Activated CD4-positive, CD25-positive, alpha-beta regulatory T cell treated with anti-CD3 and anti-CD28 coated beads, Interleukin-2, amount 50 U/mL, for 24 hours (primary cell): ENCODE measurements at regions not wholly inside any gene's neighbourhood (a gene's known extent, or its start where the extent isn't known, plus 50 kb on each side); places are given as distances from the start of the nearest gene placed in this dataset.
"Not testable (repeated sequence)": the region's sequence is repeated elsewhere in the genome, so short reads cannot be mapped to it uniquely, and the experiment has no call there.

Source experiments
- ATAC-seq, 2 donors: fragments of 150-1000 bp; cut with Tn5 transposase; one replicate each; pipeline ENCODE4 v1.10.0; 2021; ENCODE audit warnings: mild to moderate bottlenecking in 1 of 2, moderate library complexity in 1 of 2

- ATAC-seq: no peak
Observed at GRCh38 chr4:55028196-55028595, 97.2 kb downstream of the KDR start.

DNA sequence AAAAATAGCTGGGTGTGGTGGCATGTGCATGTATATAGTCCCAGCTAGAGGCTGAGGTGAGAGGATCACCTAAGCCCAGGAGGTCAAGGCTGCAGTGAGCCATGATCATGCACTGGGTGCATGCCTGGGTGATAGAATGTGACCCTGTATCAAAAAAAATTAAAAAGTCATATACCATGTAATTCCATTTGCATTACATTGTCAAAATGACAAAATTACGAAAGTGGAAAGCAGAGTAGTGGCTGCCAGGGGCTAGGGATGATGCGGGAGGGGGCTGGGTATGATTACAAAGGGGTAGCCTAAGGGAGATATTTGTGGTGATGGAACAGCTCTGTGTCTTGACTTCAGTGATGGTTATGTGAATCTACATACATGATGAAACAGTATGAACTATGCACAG lies 97.8 kb downstream of the KDR start:
- no peak for ATAC-seq

- ATAC-seq: not testable (repeated sequence)
Observed at GRCh38 chr4:55025456-55025855, 99.9 kb downstream of the KDR start.

GRCh38 chr4:55023030-55023429 lies 102.4 kb downstream of the KDR start:
- no peak for ATAC-seq

- no peak for ATAC-seq
Observed at GRCh38 chr4:55021214-55021613, 104.2 kb downstream of the KDR start.

DNA sequence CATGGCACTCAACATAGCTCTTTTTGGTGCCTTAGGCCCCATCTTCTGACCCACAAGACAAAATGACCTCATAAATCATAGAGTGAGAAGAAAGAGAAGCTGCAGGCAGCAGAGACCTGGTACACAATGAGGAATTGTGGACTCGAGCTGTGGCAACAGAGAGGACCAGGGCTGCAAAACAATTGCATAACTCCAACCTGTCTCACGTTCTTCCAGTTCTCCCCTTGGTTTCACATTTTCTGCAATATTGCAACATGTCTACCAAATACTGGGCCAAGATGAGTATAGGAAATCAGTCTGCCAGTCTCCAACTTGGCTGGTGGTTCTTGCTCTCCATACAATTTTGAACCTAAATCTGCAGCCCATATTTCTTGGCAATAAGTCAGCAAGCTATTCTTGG lies 105.3 kb downstream of the KDR start:
- ATAC-seq: no peak

- ATAC-seq: no peak
Observed at GRCh38 chr4:55018978-55019377, 106.4 kb downstream of the KDR start.

- ATAC-seq: no peak
Observed at GRCh38 chr4:55018521-55018920, 106.9 kb downstream of the KDR start.

GRCh38 chr4:55017406-55017805 lies 108.0 kb downstream of the KDR start:
- ATAC-seq: no peak

GRCh38 chr4:55016131-55016530 lies 109.3 kb downstream of the KDR start:
- ATAC-seq: no peak

DNA sequence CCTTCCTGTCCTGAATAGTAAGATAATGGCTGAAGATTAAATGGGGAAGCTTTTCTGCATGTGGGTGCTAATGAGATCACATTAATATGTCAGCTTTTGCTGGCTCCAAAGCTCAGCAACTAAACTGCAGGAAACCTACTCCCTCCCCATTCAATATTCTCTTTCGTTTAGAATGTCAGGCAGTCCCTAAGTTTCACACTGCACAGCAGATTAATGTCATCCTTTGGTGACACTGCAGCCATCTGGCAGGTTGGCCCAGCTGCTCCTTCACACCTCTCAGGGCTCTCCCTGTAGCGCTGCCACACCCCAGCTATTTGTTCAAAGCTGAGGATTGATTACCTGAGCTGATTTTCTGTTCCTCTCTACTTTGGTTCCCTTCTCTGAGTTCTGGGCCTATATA lies 110.5 kb downstream of the KDR start:
- ATAC-seq: no peak

DNA sequence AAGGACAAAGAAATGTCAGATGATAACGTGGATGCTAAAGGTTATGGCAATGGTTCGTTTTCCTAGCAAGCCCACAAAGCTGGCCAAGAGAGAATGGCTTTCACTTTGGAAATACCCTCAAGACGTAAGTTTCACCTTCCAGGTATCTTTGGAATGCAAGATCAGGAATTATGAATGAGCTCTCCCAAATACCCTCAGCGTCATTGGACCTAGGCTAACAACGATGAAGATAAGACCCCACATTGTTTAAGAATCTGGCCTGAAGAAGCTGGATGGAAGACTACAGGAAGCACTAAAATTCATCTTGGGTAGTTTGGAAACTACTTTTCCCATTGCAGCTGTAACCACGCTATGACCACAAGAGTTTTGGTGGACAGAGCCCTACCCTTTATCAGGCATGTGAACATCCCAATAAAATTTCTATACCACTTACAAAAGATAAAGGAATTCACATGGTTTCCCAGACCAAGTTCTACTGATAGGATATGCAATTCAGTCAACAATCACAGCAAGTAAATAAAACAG lies 111.9 kb downstream of the KDR start:
- no peak for ATAC-seq

DNA sequence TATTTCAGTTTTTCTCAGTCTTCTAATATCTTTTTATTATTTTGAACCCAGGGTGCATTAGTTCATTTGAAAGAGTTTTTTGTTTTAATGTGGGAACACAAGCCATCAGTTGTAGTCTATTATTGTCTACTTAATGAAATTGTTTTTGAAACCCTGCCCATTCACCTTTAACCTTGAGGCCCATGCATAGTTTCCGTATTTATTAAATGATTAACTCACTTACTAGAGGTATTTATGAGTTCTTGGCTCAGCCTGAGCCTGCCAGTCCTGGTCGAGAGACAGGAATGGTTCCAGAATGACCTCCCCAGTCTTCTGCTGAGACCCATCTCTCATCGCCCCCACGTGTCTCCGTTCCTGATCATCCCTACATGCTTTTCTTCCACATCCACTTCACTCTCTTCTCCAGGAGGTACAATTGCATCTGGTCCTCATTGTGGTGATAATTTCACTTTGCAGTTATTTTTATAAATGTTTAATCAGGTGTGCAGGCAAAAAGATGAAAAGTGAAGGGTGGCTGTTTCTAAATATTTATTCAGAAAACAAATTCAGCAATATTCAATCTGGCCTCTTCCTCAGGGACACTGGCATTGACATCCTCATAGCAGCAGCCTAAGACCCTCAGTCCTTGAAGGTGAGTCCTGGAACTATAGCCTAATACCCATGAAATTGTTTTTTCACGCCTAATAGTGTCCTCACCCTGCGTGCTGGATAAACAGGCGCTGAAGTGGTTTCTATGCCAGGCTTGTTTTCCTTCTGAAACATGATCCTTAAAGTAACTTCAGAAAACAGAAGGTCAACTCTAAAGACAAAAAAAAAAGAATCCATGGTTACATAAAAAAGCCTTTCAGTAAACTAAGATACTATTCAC lies 112.8 kb downstream of the KDR start:
- ATAC-seq: no peak

DNA sequence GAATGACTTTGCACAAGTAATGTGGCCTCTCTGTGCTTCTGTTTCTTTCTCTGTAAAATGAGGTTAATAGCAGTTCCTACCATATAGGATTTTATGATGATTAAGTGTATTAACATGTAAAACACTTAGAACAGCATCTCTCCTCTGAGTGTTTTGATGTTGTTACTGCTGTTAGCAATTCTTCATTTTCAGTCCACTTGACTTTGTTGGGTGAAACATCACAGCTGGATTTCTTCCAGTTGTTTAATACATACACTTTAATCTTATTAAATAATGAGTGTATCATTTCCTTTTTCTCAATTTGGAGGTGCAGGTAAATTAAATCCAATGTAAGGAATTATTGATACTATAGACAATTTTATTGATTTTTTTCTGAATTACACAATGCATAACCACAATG lies 113.6 kb downstream of the KDR start:
- ATAC-seq: no peak

GRCh38 chr4:55010550-55010949 lies 114.8 kb downstream of the KDR start:
- ATAC-seq: no peak

DNA sequence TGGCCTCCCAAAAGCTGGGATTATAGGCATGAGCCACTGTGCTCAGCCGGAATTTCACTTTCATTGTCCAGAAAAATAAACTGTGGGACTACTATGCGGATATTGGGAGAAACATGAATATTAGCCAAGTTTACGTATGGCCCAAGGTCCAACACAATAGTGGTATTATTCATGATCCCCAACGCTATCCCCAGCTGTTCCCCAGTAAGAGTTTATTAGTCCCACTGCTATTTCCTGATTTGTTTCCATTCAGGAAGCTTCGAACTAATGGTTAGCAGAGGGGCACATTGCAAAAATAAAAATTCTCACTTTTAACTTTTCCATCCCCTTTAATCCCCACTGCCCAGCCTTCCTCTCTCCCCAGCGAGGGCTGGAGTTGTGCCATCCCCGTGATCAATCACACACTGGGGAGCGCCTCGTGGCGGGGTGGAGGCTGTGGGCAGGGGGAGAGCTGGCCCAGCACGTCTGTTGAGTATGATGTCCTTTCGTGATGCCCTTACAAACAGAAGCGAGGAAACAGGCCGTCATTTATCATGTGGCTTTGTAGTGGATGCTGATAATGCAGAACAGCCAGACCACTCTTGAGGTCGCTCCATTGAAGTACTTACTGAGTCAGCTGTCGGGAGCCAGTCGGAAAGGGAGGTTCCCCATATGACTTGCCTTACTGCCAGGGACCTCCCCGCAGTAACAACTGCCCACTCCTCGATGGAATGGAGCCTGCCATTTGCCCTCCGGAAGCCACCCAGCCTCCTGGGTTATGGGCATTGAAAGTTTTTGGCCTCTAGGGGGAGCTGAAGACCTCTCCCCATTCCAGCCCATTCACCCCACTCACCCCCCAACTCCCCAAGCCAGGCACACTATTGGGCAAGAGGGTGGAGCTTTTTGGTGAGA lies 117.0 kb downstream of the KDR start:
- no peak for ATAC-seq

- ATAC-seq: no peak
Observed at GRCh38 chr4:55005910-55006309, 119.5 kb downstream of the KDR start.

DNA sequence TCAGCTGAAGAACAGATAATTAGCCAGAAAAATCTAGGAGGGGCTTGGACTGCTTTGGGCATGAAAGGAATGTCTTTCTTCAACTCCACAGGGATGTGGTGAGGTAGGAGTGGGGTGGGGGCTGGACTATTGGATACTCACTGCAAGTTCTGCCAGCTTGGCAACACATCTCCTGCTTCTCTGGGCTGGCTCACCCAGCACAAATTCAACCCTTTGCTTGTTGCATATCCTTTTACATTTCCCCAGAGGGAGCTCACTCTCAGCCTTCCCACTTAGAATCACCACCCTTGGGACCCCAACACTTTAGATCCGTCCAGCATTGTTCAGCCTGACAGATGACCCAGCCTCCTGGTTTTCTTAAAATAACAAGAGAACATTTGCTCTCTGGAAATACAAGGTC lies 120.6 kb downstream of the KDR start:
- no peak for ATAC-seq

DNA sequence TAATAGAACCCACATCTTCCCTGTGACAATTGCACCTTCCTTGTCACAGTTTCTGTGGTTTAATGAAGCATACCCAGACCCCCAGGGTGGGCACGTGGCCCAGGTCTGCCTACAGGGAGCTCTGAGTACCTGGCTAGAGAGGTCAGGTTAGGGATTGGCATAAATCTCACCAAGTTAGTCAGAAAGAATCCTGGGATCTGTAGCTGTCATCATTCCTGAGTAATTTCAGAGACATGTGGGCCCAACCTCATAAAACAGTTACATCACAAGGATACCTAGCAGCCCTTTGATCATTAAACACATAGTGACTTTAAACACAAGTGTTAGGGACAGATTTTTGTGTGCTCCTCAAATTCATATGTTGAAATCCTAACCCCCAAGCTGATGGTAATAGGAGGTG lies 123.0 kb downstream of the KDR start:
- no peak for ATAC-seq

GRCh38 chr4:55001538-55001937 lies 123.9 kb downstream of the KDR start:
- no peak for ATAC-seq

DNA sequence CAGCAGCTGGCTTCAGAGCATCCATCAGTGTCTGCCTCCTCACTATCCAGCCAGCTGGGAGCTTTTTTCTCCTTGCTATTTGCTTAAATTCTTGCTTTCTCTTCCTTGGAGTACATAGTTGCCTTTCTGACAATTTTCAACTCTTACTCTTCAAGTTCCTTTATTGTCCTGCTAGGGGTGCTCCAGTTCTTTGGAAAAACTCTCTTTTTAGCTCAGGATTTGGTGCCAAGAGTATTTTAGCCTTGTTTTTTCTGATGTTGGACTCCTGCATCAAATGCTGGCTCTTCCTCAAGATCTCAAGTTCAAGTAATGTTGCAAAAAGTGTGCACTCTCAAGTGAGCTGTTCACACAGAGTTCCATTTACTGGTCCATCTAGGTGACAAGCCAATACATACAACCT lies 126.4 kb downstream of the KDR start:
- ATAC-seq: no peak

GRCh38 chr4:54993473-54994026 lies 131.8 kb downstream of the KDR start:
- ATAC-seq: not testable (repeated sequence)

GRCh38 chr4:54992266-54992665 lies 133.1 kb downstream of the KDR start:
- ATAC-seq: no peak
